ENCODE measurements at regions not wholly inside any gene's neighbourhood (a gene's known extent, or its start where the extent isn't known, plus 50 kb on each side); places are given as distances from the start of the nearest gene placed in this dataset.

GRCh38 chr20:50372770-50373088, 137.5 kb upstream of the PTPN1 start:
- no peak for TF ChIP-seq CTCF (conservative IDR thresholded peaks at IDR 0.05; ENCODE audit: low read depth, low read length)
- H3K4me3 ChIP-seq (ENCODE audit: low read depth, low read length) = no peak overlapping the region
- no peak for DNase-seq (ENCODE audit: low read depth)

DNA sequence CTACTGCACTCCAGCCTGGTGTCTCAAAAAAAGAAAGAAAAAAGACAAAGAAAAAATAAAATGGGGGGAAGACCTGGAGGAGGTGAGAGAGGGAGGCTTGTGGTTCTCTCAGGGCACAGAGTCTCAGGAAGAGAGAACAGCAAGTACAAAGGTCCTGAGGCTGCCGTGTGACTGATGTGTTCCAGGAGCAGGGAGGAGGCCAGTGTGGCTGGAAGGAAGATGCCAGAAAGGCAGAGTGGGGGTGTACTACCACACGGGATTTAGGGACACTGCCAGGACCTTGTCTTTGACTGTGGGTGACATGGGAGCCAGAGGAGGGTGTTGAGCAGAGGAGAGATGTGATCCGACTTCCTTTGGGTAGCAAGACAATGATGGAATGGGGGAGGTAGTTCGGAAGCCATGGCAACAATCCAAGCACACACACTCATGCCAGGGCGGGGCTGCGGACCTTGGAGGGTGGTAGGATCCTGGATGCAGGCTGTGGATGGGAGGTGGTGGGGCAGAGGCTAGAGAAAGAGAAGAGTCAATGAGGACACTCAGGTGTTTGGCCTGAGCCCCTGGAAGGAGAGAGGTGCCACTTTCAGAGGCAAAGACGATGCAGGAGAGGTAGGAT, 136.4 kb upstream of the PTPN1 start:
- H3K4me3 ChIP-seq (ENCODE audit: low read depth, low read length) = no peak overlapping the region
- no peak for DNase-seq (ENCODE audit: low read depth)
- no peak for TF ChIP-seq CTCF (conservative IDR thresholded peaks at IDR 0.05; ENCODE audit: low read depth, low read length)

DNA sequence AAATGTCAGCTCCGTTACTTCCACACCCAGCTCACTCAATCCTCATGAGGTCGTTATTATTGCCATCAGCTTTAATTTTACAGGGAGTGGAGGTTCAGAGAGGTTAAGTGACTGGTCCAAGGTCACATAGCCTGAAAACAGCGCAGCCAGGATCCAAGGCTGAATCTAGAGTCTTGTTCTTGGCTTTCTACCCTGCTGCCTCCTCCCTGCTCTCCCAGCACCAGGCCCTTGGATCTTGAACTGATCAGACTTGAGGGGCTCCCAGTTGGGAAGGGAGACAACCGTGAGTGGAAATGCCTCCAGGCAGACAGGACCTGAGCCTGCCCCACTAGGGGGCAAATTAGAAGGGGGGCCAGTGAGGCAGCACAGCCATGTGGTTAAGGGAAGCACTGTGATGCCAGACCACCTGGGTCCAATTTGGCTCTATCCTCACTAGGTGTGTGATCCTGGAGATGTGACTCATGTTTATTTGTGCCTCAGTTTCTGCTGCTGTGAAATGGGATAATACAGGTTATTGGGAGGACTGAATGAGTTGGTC, 135.6 kb upstream of the PTPN1 start:
- no peak overlapping the region for H3K4me3 ChIP-seq (ENCODE audit: low read depth, low read length)
- DNase-seq (ENCODE audit: low read depth) = no peak
- no peak for TF ChIP-seq CTCF (conservative IDR thresholded peaks at IDR 0.05; ENCODE audit: low read depth, low read length)

- no peak overlapping the region for H3K4me3 ChIP-seq (ENCODE audit: low read depth, low read length)
- DNase-seq (ENCODE audit: low read depth) = no peak
- no peak for TF ChIP-seq CTCF (conservative IDR thresholded peaks at IDR 0.05; ENCODE audit: low read depth, low read length)
Measured at GRCh38 chr20:50376179-50376887, 133.8 kb upstream of the PTPN1 start.

- DNase-seq (ENCODE audit: low read depth) = no peak
- no peak for TF ChIP-seq CTCF (conservative IDR thresholded peaks at IDR 0.05; ENCODE audit: low read depth, low read length)
- H3K4me3 ChIP-seq (ENCODE audit: low read depth, low read length) = no peak overlapping the region
Measured at GRCh38 chr20:50376888-50377459, 133.2 kb upstream of the PTPN1 start.

DNA sequence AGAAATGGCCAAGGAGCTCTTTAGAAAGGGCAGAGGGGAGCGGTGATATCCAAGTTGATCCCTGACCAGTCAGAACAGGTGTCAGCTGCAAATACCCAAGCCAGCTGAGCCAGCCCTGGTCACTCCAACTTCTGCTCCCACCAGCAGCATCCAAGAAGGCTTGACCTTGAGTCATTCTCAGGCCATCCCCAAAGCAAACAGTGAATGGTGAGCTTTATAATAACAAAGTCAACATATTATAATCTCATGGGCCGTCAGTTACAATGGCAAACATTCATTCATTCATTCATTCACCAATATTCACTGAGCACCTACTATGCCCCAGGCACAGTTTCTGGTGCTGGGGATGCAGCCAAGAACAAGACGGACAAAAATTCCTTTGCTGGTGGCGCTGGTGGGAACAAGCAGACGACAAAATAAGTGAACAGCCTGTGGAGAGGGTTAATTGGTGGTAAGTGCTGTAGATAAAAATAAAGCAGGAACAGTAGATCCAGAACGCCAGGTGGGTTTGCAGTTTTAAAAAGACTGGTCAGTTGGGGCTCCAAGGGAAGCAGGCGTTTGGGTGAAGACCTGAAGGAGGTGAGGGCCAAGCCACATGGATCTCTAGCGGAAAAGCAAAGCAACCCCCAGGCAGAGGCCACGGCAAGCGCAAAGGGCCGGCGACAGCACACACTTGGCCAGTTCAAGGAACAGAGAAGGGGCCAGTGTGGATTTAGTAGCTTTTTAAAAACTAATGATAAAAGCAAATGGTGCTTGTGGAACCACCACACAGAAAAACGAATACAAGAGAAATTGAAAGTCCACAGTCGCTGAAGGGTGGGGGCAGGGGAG, 131.8 kb upstream of the PTPN1 start:
- TF ChIP-seq CTCF (conservative IDR thresholded peaks at IDR 0.05; ENCODE audit: low read depth, low read length) = no peak
- DNase-seq (ENCODE audit: low read depth) = no peak
- no peak overlapping the region for H3K4me3 ChIP-seq (ENCODE audit: low read depth, low read length)
